A673 (cell line): ENCODE measurements at regions not wholly inside any gene's neighbourhood (a gene's known extent, or its start where the extent isn't known, plus 50 kb on each side); places are given as distances from the start of the nearest gene placed in this dataset.

Experiments
- EZH2 ChIP-seq: fragments of 200-600 bp; sonication (generic); IDR thresholded peaks from 2 replicates; pipeline ENCODE4 v1.6.1; 2017; ENCODE audit warnings: borderline replicate concordance, low read depth, mild to moderate bottlenecking, mixed read lengths, antibody characterized with exemption, low read length; ENCODE audit not compliant: poor library complexity, severe bottlenecking
- TF ChIP-seq, protein P1 (sequence below): fragments of 300-800, 200-600 bp; sonication (generic); conservative IDR thresholded peaks from 2 replicates; pipeline ENCODE4 v1.5.1; 2017; ENCODE audit warnings: low read depth, mild to moderate bottlenecking, antibody characterized with exemption, low read length, moderate library complexity, mixed read lengths

DNA sequence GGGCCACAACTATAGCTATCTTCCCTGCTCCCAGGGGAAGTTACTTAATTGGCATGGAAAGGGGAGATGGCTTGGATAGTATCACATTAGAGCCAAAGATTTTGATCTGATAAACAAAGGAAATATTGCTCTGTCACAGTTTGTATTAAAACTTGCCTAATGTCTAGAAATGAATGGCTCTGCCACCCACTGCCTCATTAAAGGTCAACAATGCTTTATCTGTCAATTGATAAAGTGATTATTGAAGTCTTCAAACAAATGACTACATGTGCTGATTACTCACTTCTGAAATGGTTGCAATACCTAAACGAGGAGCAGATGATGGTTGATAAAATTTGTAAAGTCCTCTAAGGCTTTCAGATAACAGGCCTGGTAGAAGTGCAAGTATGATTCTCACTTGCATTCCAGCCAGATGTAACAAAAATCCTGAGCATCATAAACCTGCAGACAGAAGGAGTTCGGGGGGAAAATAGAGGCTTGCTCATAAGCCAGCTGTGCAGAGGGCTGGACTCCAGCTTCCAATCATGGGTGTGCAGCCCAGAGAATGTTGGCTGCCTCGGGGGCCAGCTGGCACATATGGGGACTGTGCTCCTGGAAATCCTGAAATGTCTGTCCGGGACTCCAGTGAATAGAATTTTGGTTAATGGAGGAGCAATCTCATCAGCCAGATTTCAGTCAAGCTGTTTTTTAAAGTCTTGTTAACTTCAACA lies 200.5 kb upstream of the SLC27A6 start:
- TF ChIP-seq, protein P1, sequence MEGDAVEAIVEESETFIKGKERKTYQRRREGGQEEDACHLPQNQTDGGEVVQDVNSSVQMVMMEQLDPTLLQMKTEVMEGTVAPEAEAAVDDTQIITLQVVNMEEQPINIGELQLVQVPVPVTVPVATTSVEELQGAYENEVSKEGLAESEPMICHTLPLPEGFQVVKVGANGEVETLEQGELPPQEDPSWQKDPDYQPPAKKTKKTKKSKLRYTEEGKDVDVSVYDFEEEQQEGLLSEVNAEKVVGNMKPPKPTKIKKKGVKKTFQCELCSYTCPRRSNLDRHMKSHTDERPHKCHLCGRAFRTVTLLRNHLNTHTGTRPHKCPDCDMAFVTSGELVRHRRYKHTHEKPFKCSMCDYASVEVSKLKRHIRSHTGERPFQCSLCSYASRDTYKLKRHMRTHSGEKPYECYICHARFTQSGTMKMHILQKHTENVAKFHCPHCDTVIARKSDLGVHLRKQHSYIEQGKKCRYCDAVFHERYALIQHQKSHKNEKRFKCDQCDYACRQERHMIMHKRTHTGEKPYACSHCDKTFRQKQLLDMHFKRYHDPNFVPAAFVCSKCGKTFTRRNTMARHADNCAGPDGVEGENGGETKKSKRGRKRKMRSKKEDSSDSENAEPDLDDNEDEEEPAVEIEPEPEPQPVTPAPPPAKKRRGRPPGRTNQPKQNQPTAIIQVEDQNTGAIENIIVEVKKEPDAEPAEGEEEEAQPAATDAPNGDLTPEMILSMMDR = no peak
- no peak for TF ChIP-seq EZH2
